HFFc6 (cell line): ENCODE measurements at regions not wholly inside any gene's neighbourhood (a gene's known extent, or its start where the extent isn't known, plus 50 kb on each side); places are given as distances from the start of the nearest gene placed in this dataset.
A peak's percentile ranks its signal among the peaks of the same experiment; 100 is the strongest.
"Not testable (repeated sequence)": the region's sequence is repeated elsewhere in the genome, so short reads cannot be mapped to it uniquely, and the experiment has no call there.

Source experiments
- DNase-seq: peaks from one replicate; pipeline ENCODE4 v3.0.0-alpha.2; 2018
- H3K27ac Mint-ChIP-seq: 2 replicates; pipeline ENCODE4 v1.8.0; 2020; ENCODE audit warnings: mild to moderate bottlenecking, mixed read lengths
- H3K27me3 Mint-ChIP-seq: 2 replicates; pipeline ENCODE4 v1.8.0; 2021; ENCODE audit warnings: mild to moderate bottlenecking, moderate library complexity, mixed read lengths; ENCODE audit not compliant: insufficient read depth
- H3K36me3 Mint-ChIP-seq: 2 replicates; pipeline ENCODE4 v1.8.0; 2021; ENCODE audit warnings: low read depth, mixed read lengths
- H3K4me1 Mint-ChIP-seq: 2 replicates; pipeline ENCODE4 v1.8.0; 2020; ENCODE audit warnings: low read depth, mixed read lengths
- H3K4me3 Mint-ChIP-seq: 2 replicates; pipeline ENCODE4 v1.8.0; 2020; ENCODE audit warnings: mild to moderate bottlenecking, moderate library complexity, mixed read lengths
- H3K9me3 Mint-ChIP-seq: 2 replicates; pipeline ENCODE4 v1.8.0; 2020; ENCODE audit warnings: mild to moderate bottlenecking, mixed read lengths
- TF ChIP-seq, protein P1 (sequence below): fragments of 200-600 bp; sonication (generic); IDR thresholded peaks from 2 replicates; pipeline ENCODE4 v1.5.0; 2021; ENCODE audit warnings: antibody characterized with exemption, mild to moderate bottlenecking

DNA sequence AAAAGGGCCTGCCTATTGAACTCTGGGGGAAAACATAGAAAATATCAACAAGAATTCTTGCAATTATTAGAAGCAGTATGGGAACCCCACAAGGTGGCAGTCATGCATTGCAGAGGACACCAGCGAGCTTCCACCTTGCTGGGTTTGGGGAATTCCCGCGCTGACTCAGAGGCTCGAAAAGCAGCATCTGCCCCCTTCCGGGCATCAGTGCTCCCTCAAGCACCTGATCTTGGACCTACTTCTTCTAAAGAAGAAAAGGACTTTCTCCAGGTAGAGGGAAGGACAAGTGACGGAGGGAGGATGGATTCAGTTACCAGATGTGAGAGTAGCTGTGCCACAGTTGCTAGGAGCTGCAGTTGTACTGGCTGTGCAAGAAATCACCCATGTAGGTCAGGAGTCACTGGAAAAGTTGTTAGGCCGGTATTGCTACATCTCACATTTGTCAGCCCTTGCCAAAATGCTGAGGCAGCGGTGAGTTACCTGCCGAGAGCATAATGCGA is 415.7 kb downstream of the DIRAS2 start:
- H3K4me1 Mint-ChIP-seq, H3K27me3 Mint-ChIP-seq, H3K36me3 Mint-ChIP-seq, H3K9me3 Mint-ChIP-seq, H3K4me3 Mint-ChIP-seq, H3K27ac Mint-ChIP-seq: not testable (repeated sequence)
- TF ChIP-seq, protein P1, sequence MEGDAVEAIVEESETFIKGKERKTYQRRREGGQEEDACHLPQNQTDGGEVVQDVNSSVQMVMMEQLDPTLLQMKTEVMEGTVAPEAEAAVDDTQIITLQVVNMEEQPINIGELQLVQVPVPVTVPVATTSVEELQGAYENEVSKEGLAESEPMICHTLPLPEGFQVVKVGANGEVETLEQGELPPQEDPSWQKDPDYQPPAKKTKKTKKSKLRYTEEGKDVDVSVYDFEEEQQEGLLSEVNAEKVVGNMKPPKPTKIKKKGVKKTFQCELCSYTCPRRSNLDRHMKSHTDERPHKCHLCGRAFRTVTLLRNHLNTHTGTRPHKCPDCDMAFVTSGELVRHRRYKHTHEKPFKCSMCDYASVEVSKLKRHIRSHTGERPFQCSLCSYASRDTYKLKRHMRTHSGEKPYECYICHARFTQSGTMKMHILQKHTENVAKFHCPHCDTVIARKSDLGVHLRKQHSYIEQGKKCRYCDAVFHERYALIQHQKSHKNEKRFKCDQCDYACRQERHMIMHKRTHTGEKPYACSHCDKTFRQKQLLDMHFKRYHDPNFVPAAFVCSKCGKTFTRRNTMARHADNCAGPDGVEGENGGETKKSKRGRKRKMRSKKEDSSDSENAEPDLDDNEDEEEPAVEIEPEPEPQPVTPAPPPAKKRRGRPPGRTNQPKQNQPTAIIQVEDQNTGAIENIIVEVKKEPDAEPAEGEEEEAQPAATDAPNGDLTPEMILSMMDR, result peak; percentile 76
- peak; percentile 11 for DNase-seq

DNA sequence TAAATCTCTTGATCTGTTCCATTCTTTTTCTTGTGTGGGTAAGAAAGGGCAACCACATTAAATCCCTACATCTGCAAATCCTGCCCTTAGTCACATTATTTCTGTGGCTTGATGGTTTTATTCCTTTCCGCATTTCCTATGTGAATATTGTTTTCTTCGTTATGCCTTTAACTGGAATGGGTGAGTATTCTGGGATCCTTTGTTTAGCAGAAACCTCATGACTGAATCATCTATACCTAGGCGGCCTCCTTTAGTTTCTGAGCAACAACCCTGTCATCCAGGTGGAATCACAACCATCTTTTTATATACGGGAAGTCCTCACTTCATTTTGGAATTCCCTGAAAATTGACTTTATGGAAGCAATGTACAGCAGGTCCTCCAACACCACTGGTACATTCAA is 409.5 kb downstream of the DIRAS2 start:
- H3K9me3 Mint-ChIP-seq, H3K4me1 Mint-ChIP-seq, H3K4me3 Mint-ChIP-seq, H3K27me3 Mint-ChIP-seq, H3K36me3 Mint-ChIP-seq, DNase-seq, H3K27ac Mint-ChIP-seq: not testable (repeated sequence)

DNA sequence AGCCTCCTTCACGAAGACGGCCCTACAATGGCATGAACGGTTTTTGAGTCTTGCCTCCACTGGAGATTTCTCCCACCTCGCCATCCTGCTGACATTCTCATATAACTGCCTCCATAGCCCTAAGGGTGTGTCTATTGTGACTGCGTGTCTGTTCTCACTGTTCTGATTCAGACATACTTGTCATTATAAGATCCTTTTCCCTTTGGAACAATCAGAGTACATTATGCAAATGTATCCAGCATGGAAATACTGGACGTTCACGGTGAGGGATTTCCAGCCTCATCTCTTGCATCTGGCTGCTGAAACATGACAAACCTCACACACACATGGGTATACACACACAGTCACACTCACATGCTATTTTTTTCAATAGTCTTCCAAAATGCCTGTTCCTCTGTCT is 402.1 kb downstream of the DIRAS2 start:
- no peak for DNase-seq
- Mint-ChIP-seq H3K4me1 (no peaks in the 10 kb centered on the region), H3K4me3 (no peak overlapping the region), H3K27ac (no peak overlapping the region), H3K36me3 (no peaks in the 10 kb centered on the region), H3K9me3 (peaks cover 16% of the 10 kb centered on the region), H3K27me3 (no peaks in the 10 kb centered on the region; the same call in 1 of the 2 replicates)
- TF ChIP-seq, protein P1, result no peak

DNA sequence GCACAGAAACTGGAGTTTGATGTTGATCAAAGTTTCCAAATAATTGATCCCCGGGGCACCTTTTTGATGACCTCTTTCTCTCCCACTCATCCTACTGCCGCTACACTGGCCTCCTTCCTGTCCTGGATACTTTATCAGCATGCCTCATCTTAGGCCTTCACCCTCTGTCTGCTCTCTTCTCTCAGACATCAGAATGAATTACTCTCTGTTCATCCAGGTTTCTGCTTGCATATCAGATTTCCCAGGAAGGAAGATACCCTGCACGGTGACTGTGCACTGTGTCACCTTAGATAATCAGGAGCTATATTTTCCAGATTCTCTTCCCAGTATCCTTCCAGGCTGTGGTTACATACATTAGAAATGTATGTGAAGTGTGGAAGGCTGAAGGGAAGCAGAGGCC is 397.0 kb downstream of the DIRAS2 start:
- DNase-seq, result no peak
- Mint-ChIP-seq H3K27ac (no peak overlapping the region), H3K27me3 (no peaks in the 10 kb centered on the region; the same call in 1 of the 2 replicates), H3K9me3 (peaks cover 13% of the 10 kb centered on the region), H3K4me1 (no peaks in the 10 kb centered on the region), H3K4me3 (no peak overlapping the region), H3K36me3 (no peaks in the 10 kb centered on the region)
- TF ChIP-seq, protein P1, result no peak

DNA sequence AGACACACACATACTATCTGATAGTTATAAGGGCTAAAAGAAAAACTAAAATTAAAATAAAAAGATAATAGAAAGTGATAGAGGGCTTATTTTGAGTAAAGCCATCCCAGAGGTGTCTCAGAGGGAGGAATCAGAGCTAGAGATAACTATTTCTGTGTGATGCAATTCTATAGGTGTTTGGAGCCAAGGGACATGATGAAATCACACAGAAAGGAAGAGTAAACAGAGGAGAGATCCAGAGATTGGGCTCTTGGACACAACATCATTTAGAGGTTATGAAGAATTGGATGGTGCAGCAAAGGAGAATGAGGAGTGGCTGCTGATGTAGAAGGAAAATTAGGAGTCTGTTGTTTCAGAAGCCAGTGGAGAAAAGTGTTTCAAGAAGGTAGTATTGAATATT is 393.5 kb downstream of the DIRAS2 start:
- no peaks in the 10 kb centered on the region for H3K4me1 Mint-ChIP-seq
- DNase-seq, result no peak
- peaks cover 27% of the 10 kb centered on the region for H3K9me3 Mint-ChIP-seq
- no peak overlapping the region for H3K27ac Mint-ChIP-seq
- H3K27me3 Mint-ChIP-seq, result no peaks in the 10 kb centered on the region
- no peak overlapping the region for H3K4me3 Mint-ChIP-seq
- TF ChIP-seq, protein P1, result no peak
- no peaks in the 10 kb centered on the region for H3K36me3 Mint-ChIP-seq

DNA sequence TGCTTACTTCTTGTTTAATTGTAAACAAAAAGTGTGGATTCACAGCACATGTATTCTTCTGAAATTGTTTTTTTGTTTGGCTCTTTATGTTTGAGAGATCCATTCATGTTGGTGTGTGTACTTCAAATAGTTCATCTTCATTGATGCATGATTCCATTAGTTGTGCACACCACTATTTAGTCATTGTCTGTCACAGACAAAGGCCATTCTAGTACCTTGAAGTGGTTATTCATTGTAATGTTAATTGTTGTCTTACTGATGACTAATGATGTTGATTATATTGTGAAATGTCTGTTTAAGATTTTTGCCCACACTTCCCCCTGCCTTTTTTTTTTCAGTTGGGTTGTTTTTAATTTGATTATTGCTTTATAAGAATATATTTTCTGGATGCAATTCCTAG is 391.3 kb downstream of the DIRAS2 start:
- Mint-ChIP-seq H3K27ac (no peak overlapping the region), H3K4me1 (no peaks in the 10 kb centered on the region), H3K9me3 (peaks cover 34% of the 10 kb centered on the region), H3K27me3 (no peaks in the 10 kb centered on the region), H3K36me3 (no peaks in the 10 kb centered on the region), H3K4me3 (no peak overlapping the region)
- no peak for DNase-seq
- TF ChIP-seq, protein P1, result no peak
